ENCODE measurements at regions not wholly inside any gene's neighbourhood (a gene's known extent, or its start where the extent isn't known, plus 50 kb on each side); places are given as distances from the start of the nearest gene placed in this dataset.

- no peak overlapping the region for H3K4me3 ChIP-seq (ENCODE audit: low read depth, low read length)
- DNase-seq (ENCODE audit: low read depth) = no peak
- TF ChIP-seq CTCF (conservative IDR thresholded peaks at IDR 0.05; ENCODE audit: low read depth, low read length) = no peak
Measured at GRCh38 chr2:11022064-11022463, 110.3 kb downstream of the KCNF1 start.

GRCh38 chr2:11022591-11023273, 111.0 kb downstream of the KCNF1 start:
- no peak overlapping the region for H3K4me3 ChIP-seq (ENCODE audit: low read depth, low read length)
- no peak for TF ChIP-seq CTCF (conservative IDR thresholded peaks at IDR 0.05; ENCODE audit: low read depth, low read length)
- no peak for DNase-seq (ENCODE audit: low read depth)

GRCh38 chr2:11023326-11024258, 111.9 kb downstream of the KCNF1 start:
- no peak overlapping the region for H3K4me3 ChIP-seq (ENCODE audit: low read depth, low read length)
- DNase-seq (ENCODE audit: low read depth) = no peak
- TF ChIP-seq CTCF (conservative IDR thresholded peaks at IDR 0.05; ENCODE audit: low read depth, low read length) = no peak

- DNase-seq (ENCODE audit: low read depth) = peak; percentile 14
- no peak for TF ChIP-seq CTCF (conservative IDR thresholded peaks at IDR 0.05; ENCODE audit: low read depth, low read length)
- H3K4me3 ChIP-seq (ENCODE audit: low read depth, low read length) = no peak overlapping the region
Measured at GRCh38 chr2:11024259-11024645, 112.5 kb downstream of the KCNF1 start.

GRCh38 chr2:11024687-11025086, 113.0 kb downstream of the KCNF1 start:
- TF ChIP-seq CTCF (conservative IDR thresholded peaks at IDR 0.05; ENCODE audit: low read depth, low read length) = no peak
- peak; percentile 6 for DNase-seq (ENCODE audit: low read depth)
- H3K4me3 ChIP-seq (ENCODE audit: low read depth, low read length) = no peak overlapping the region

- no peak overlapping the region for H3K4me3 ChIP-seq (ENCODE audit: low read depth, low read length)
- DNase-seq (ENCODE audit: low read depth) = no peak
- no peak for TF ChIP-seq CTCF (conservative IDR thresholded peaks at IDR 0.05; ENCODE audit: low read depth, low read length)
Measured at GRCh38 chr2:11026286-11026921, 114.7 kb downstream of the KCNF1 start.
